ENCODE measurements at regions not wholly inside any gene's neighbourhood (a gene's known extent, or its start where the extent isn't known, plus 50 kb on each side); places are given as distances from the start of the nearest gene placed in this dataset.

GRCh38 chr2:122927710-122928557 is 1097.2 kb upstream of the CNTNAP5 start:
- TF ChIP-seq CTCF (conservative IDR thresholded peaks at IDR 0.05) = no peak
- TF ChIP-seq EZH2 (IDR thresholded peaks at IDR 0.05; ENCODE audit: low read depth) = no peak

Data from PC-9 (cell line).